22Rv1 (cell line): ENCODE measurements at regions not wholly inside any gene's neighbourhood (a gene's known extent, or its start where the extent isn't known, plus 50 kb on each side); places are given as distances from the start of the nearest gene placed in this dataset.

Experiments
- CTCF ChIP-seq: fragments of 450-650 bp; IDR thresholded peaks from 2 replicates; pipeline ENCODE4 v1.5.1; 2017; ENCODE audit warnings: mild to moderate bottlenecking
- ZFX ChIP-seq: fragments of 450-650 bp; IDR thresholded peaks from 2 replicates; pipeline ENCODE4 v1.6.1; 2017; ENCODE audit warnings: antibody characterized with exemption, borderline replicate concordance

GRCh38 chr16:61465285-61465684, 571.0 kb downstream of the CDH8 start:
- TF ChIP-seq CTCF (no peak), ZFX (no peak)
